ENCODE measurements at regions not wholly inside any gene's neighbourhood (a gene's known extent, or its start where the extent isn't known, plus 50 kb on each side); places are given as distances from the start of the nearest gene placed in this dataset.

DNA sequence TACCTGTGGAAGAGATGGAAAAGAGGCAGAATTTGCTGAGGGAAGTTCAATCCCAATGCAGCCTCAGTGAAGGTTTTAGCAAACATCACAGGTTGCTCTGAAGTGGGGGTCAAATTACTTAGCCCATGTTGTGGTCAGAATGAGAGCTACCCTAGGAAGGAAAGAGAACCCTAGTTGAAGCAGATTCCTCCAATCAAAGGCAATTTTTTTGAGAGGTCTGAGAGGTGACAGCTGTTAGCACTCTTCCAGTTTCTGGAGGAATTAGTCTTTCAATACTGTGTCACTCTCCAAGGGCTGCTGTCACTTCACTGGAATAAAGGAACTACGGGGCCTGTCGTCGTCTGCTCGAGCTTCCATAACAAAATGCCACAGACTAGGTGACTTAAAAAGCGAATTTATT is 584.2 kb upstream of the DPPA4 start:
- no peak for FAIRE-seq
- TF ChIP-seq POLR2A (IDR thresholded peaks at IDR 0.05; ENCODE audit: low read depth, low read length) = no peak
- no peak for DNase-seq (ENCODE audit: insufficient read length, low spot score)

DNA sequence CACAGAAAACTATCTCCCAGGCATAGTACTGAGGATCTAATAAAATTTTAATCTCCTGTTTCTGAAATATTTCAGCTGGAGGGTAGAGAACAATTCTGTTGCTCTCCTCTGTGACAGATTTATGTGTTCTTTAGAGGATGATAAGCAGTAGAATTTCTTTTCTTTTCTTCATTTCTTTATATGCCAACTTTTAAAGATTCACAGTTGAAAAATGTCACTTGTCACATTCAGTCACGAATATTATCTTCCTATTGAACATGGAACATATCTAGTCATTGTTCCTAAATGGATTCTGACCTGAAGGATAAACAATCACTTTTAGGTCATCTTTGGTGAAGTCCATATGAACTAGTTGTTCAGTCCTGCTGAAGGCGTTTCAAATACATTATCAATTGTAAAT is 585.5 kb upstream of the DPPA4 start:
- peak; percentile 11 for FAIRE-seq

DNA sequence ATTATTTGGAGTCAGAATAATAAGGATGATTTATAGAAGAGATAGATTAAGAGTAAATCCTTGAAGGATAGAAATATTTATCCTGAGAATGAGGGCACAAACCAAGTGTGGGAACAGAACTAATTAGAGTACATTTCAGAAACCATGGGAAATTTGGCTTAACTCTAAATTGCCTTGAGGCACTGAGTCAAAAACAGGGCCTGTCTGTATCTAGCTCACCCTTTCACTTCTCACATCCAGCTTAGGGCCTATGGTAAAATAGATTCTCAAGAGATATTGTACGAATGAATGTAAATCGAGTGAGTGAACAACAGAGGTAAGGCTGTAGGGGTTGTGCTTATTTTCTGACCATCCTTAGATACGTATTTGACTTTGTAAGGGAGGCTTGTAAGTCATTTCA is 586.1 kb upstream of the DPPA4 start:
- DNase-seq (ENCODE audit: insufficient read length, low spot score) = no peak
- TF ChIP-seq POLR2A (IDR thresholded peaks at IDR 0.05; ENCODE audit: low read depth, low read length) = no peak
- peak; percentile 6 for FAIRE-seq

More for the DNA sequence above, 585.5 kb upstream of the DPPA4 start:
- no peak for TF ChIP-seq POLR2A (IDR thresholded peaks at IDR 0.05; ENCODE audit: low read depth, low read length)
- DNase-seq (ENCODE audit: insufficient read length, low spot score) = no peak

DNA sequence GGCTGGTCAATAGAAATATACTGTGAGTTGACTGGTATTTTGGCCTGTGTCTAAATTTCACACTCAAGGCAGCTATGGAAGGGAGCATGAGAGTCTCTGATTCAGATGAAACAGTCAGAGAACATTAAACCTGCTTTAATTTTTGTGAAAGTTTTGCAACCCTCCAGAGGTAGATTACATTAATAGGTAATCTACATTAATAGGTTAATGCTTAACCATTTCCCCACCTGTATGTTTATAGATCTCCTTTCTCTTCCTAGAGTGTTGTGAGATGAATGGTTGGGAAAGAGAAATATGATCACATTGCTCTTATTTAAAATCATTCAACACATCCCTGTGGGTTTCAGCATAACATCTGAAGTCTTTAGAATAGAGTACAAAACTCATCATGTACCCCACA is 586.9 kb upstream of the DPPA4 start:
- DNase-seq (ENCODE audit: insufficient read length, low spot score) = no peak
- no peak for FAIRE-seq
- no peak for TF ChIP-seq POLR2A (IDR thresholded peaks at IDR 0.05; ENCODE audit: low read depth, low read length)

DNA sequence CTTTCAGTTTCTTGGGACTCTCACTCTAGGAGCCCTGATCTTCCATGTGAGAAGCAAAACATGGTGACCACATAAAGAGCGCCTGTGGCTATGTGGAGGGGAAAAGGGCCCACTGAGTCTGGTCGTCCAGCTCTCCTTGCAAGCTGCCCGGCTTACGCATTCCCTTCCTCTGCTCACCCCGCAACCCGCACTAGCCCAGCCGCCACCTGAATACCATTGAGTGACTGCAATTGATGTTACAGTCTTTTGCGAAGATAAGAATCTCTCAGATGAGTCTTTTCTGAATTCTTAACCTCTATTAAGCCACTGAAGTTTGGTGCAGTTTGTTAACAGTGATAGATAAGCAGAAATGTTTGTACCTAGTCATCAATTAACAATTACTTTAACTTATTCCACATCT is 589.0 kb upstream of the DPPA4 start:
- DNase-seq (ENCODE audit: insufficient read length, low spot score) (no peak), FAIRE-seq (no peak)

DNA sequence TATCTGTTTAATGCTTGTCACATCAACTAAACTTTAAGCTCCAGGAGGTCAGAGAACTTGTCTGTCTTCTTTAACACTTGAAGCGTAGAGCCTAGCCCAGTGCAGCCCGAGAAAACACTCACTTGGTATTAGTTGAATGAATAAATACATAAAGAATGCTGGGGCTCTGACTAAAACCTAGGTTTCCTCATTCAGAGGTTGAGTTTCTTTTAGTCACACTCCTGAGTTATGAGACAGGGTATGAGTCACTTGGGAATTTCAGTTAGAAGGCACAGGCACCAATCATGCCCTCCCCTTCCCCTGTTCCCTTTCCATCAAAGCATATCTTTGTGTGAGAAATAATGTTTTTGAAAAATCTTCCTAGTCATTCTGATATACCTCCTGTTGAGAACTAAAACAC is 589.8 kb upstream of the DPPA4 start:
- TF ChIP-seq POLR2A (IDR thresholded peaks at IDR 0.05; ENCODE audit: low read depth, low read length) = no peak
- DNase-seq (ENCODE audit: insufficient read length, low spot score) = peak; percentile 38
- peak; percentile 99 for FAIRE-seq

More for the DNA sequence above, 589.0 kb upstream of the DPPA4 start:
- TF ChIP-seq POLR2A (IDR thresholded peaks at IDR 0.05; ENCODE audit: low read depth, low read length) = no peak

DNA sequence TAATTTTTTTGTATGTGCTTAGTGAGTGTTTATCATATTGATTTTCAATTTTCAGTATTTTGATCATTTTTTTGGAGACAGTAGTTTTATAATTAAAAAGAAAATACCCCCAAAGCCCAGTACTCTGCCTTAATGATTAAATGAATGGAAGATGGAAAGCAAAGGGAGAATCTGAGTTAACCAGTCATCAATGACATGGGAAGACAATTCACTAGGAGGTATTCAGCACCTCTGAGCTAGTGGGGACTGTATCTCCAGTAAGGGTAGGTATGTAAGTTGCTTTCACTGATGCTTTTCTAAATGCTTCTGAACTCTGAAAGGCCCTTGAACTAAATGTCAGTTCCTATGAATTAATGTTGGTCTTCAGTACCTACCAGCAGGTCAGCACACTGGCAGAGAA is 590.4 kb upstream of the DPPA4 start:
- DNase-seq (ENCODE audit: insufficient read length, low spot score) (no peak), FAIRE-seq (peak; percentile 86)
- TF ChIP-seq POLR2A (IDR thresholded peaks at IDR 0.05; ENCODE audit: low read depth, low read length) = no peak

DNA sequence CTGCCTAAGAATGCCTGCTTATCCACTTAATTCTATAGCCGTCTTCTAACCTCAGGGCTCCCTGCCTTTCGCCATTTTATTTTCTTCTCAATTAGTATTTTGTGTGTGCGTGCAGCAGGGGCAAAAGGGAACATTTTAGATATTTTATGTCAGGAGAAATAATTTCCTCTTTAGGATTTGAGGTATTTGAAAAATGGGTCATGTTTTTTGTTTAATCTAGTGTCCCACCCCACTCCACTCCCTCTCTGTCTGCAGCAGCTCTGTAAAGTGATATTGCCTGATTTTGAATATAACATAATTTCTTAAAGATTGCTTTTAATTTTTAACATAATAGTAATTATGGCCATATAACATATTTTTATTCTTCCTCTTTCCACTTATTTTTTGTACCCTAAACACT is 593.2 kb upstream of the DPPA4 start:
- no peak for TF ChIP-seq POLR2A (IDR thresholded peaks at IDR 0.05; ENCODE audit: low read depth, low read length)
- DNase-seq (ENCODE audit: insufficient read length, low spot score) (no peak), FAIRE-seq (no peak)

DNA sequence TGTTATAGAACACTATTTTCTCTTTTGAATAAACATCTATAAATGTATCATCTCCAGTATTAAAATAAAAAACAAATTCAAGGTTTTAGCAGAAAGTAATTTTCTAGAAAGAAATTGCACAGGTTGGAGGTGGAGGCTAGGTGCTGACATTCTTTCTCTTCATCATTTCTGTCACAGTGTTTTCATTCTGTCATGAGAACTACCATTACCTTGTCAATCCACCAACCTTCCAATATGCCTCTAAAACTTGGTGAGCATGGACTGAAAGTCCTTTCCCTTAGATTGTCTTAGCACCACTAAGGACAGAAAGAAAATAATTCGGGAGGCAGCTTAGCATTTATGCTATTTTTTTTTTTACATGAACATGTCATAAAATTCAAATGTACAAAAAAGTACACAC is 596.2 kb upstream of the DPPA4 start:
- FAIRE-seq (no peak), DNase-seq (ENCODE audit: insufficient read length, low spot score) (no peak)
- no peak for TF ChIP-seq POLR2A (IDR thresholded peaks at IDR 0.05; ENCODE audit: low read depth, low read length)

DNA sequence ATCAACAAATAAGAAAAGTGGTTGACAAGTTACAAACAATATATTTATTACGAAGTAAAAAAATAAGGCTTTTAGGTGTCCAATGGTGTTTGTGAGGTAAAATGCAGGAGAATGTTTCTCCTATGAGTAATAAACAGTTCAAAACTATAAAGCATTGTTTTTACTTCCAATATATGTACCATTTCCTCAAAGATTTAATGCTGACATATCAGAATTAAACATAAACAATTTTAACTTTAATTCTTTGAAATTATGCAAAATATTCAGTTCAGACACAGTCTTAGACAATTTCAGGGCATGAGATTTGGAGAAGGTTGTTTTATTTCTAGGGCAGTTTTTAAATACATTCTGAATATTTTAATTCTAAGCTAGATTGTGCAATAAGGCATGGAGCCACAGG is 602.5 kb upstream of the DPPA4 start:
- DNase-seq (ENCODE audit: insufficient read length, low spot score) (no peak), FAIRE-seq (no peak)
- no peak for TF ChIP-seq POLR2A (IDR thresholded peaks at IDR 0.05; ENCODE audit: low read depth, low read length)

DNA sequence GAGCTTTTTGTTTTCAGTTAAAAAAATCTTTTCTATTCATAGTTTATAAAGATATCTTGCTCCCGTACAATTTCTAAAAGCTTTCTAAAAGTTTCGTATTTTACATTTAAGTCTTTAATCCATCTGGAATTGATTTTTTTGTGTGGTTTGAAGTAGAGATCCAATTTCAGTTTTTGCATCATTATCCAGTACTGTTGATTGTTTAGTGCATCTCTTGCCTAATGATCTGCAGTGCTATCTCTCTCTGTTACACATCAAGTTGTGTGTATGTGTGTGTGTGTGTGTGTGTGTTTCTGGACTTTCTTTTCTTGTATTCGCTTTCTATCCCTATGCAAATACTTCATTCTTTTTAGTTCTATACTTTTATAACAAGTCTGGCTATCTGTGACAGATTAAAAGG is 605.8 kb upstream of the DPPA4 start:
- FAIRE-seq (no peak), DNase-seq (ENCODE audit: insufficient read length, low spot score) (no peak)
- no peak for TF ChIP-seq POLR2A (IDR thresholded peaks at IDR 0.05; ENCODE audit: low read depth, low read length)

DNA sequence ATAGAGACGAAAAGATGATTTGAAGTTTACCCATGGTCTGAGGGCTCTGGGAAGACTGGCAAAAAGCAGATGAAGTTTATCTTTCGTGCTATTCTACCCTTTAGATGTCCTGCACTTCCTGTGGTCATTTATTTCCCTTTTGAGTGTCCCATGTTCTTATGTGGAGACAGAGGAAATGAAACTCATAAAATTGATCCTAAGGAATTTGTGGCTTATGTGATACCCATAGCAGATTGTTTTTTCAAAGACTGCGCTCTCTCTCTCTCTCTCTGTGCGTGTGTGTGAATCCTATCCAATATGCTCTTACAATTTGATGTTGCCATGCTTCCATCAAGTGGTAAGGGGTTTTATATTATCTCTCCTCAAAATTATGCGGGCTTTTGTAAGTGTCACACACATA is 607.5 kb upstream of the DPPA4 start:
- DNase-seq (ENCODE audit: insufficient read length, low spot score) (no peak), FAIRE-seq (no peak)
- no peak for TF ChIP-seq POLR2A (IDR thresholded peaks at IDR 0.05; ENCODE audit: low read depth, low read length)

DNA sequence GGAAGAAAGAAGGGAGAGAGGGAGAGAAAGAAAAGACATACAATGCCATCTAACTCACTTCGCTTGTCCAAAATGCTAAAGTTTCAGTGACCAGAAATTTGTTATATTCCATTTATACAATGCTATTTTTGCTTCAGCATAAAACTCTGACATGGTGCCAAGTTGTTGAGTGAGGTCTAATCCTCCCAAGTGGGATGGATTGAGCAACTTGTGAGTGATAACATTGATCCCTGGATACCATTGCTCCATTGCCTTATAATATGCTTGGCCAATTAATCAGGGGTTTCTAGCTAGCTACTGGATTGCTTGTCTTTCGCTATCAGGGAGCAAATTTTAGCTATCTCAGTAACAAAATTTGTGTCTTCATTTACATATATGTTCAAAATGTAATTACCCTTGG is 615.6 kb upstream of the DPPA4 start:
- DNase-seq (ENCODE audit: insufficient read length, low spot score) (no peak), FAIRE-seq (no peak)

DNA sequence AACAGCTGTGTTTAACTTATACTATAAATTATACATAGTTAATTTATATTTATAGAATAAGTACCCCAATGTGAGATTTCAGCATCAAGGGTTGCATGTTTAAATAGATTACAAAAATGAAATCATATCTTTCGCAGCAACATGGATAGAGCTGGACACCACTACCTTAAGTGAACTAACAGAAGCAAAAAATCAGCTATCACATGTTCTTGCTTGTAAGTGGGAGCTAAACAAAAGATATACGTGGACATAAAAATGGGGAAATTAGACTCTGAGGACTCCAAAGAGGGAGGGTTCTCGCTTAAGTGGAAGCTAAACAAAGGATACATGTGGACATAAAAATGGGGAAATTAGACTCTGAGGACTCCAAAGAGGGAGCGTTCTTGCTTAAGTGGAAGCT is 626.5 kb upstream of the DPPA4 start:
- no peak for FAIRE-seq
- no peak for TF ChIP-seq POLR2A (IDR thresholded peaks at IDR 0.05; ENCODE audit: low read depth, low read length)

More for the DNA sequence above, 615.6 kb upstream of the DPPA4 start:
- TF ChIP-seq POLR2A (IDR thresholded peaks at IDR 0.05; ENCODE audit: low read depth, low read length) = no peak

DNA sequence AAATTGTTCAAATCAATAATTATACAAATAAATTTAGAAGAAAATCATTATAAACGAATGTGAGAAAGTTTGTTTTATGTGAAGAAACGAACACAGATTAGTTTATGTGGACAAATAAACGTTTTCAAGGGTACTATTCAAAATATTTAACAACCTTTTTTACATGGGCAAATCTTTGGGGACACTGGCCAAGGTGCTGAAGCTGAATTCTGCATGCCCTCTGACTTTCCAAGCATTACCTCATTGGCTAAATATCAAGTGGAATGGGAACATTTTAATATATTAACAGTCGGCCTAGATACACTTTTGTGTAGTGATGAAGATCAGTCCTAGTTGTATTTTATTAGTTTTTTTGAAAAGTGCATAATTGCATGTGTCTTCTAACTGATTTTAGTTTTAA is 636.4 kb upstream of the DPPA4 start:
- DNase-seq (ENCODE audit: insufficient read length, low spot score) (no peak), FAIRE-seq (peak; percentile 20)
- no peak for TF ChIP-seq POLR2A (IDR thresholded peaks at IDR 0.05; ENCODE audit: low read depth, low read length)

More for the DNA sequence above, 626.5 kb upstream of the DPPA4 start:
- DNase-seq (ENCODE audit: insufficient read length, low spot score) = no peak

DNA sequence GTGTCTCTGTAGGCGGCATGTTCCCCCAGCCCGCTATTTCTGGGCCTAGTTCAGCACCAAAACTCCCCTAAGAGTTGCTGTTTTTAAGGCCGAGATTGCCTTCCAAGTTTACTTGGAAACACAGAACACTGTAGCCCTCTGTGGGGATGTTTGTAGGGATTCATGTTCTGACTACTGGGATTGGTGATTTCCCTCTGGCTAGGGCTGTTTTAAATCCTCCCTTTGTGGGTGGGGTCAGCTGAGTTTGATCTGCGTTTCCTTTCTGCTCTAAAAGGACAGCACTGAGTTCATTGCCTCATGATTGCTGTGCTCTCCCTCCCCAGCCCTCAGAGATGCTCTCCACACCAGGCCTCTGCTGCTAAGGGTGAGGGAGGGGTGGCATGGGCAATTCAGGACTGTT is 640.6 kb upstream of the DPPA4 start:
- FAIRE-seq = no peak
- no peak for DNase-seq (ENCODE audit: insufficient read length, low spot score)
- no peak for TF ChIP-seq POLR2A (IDR thresholded peaks at IDR 0.05; ENCODE audit: low read depth, low read length)

All from H54 (cell line).